ENCODE measurements at regions not wholly inside any gene's neighbourhood (a gene's known extent, or its start where the extent isn't known, plus 50 kb on each side); places are given as distances from the start of the nearest gene placed in this dataset.

DNA sequence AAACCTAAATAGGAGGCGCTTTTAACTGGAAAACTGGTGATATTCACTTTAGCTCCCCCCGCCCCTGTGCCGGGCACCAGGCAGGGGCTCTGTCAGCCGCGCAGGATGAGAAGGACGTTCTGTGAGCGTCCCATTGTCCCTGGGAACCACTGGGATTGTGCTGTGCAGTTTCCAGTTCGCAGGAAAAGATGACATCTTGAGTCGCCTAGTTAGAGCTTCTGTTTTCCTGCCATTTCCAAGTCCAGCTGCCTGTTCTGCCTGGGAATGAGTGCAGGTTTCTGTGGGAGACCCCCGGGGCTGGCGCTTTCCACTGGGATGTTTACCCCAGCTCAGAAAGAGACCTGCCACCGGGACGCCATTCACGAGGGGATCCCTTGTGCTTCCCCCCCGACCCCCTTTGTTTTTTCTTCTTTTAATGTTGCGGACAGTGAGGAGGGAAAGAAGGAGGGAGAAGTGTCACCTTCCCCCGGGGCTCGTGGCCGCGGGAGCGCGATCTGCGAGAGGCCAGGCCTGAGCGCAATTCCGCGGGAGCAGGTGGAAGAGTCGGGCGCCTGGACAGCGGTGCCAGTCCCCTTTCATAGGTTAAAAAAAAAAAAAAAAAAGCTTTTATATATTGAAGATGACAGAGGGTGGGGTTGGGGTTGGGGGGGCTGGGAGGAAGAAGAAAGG is 121.5 kb downstream of the RMI1 start:
- TF ChIP-seq, protein P1, sequence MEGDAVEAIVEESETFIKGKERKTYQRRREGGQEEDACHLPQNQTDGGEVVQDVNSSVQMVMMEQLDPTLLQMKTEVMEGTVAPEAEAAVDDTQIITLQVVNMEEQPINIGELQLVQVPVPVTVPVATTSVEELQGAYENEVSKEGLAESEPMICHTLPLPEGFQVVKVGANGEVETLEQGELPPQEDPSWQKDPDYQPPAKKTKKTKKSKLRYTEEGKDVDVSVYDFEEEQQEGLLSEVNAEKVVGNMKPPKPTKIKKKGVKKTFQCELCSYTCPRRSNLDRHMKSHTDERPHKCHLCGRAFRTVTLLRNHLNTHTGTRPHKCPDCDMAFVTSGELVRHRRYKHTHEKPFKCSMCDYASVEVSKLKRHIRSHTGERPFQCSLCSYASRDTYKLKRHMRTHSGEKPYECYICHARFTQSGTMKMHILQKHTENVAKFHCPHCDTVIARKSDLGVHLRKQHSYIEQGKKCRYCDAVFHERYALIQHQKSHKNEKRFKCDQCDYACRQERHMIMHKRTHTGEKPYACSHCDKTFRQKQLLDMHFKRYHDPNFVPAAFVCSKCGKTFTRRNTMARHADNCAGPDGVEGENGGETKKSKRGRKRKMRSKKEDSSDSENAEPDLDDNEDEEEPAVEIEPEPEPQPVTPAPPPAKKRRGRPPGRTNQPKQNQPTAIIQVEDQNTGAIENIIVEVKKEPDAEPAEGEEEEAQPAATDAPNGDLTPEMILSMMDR (IDR thresholded peaks at IDR 0.05; ENCODE audit: insufficient read depth, low read depth, low read length), result no peak
- TF ChIP-seq EZH2 (IDR thresholded peaks at IDR 0.05; ENCODE audit: insufficient read depth, low read length), result no peak

Data from astrocyte (in vitro differentiated cells and primary cell).